ENCODE measurements at regions not wholly inside any gene's neighbourhood (a gene's known extent, or its start where the extent isn't known, plus 50 kb on each side); places are given as distances from the start of the nearest gene placed in this dataset.

- Histone ChIP-seq H3K4me2 (no peak overlapping the region), H3K4me1 (ENCODE audit: low read depth, poor library complexity, severe bottlenecking) (no peaks in the 10 kb centered on the region), H3K4me3 (IDR thresholded peaks at IDR 0.05; ENCODE audit: insufficient read depth, low read depth, low read length) (no peak overlapping the region), H3K36me3 (ENCODE audit: insufficient read depth) (no peaks in the 10 kb centered on the region), H3K27ac (no peak overlapping the region), H4K20me1 (ENCODE audit: insufficient read depth) (no peaks in the 10 kb centered on the region), H2AFZ (ENCODE audit: low read depth) (no peak overlapping the region), H3K27me3 (ENCODE audit: insufficient read depth, low read depth) (no peaks in the 10 kb centered on the region), H3K9ac (no peak overlapping the region), H3K79me2 (ENCODE audit: insufficient read depth, low read depth) (no peaks in the 10 kb centered on the region)
- no peak for TF ChIP-seq CTCF (conservative IDR thresholded peaks at IDR 0.05; ENCODE audit: low read depth, low read length)
Observed at GRCh38 chr2:109694190-109694589, 80.0 kb downstream of the SOWAHC start.

- Histone ChIP-seq H4K20me1 (ENCODE audit: insufficient read depth) (no peaks in the 10 kb centered on the region), H2AFZ (ENCODE audit: low read depth) (no peak overlapping the region), H3K79me2 (ENCODE audit: insufficient read depth, low read depth) (no peaks in the 10 kb centered on the region), H3K9ac (no peak overlapping the region), H3K27me3 (ENCODE audit: insufficient read depth, low read depth) (no peaks in the 10 kb centered on the region), H3K36me3 (ENCODE audit: insufficient read depth) (no peaks in the 10 kb centered on the region), H3K4me1 (ENCODE audit: low read depth, poor library complexity, severe bottlenecking) (no peaks in the 10 kb centered on the region), H3K27ac (no peak overlapping the region), H3K4me3 (IDR thresholded peaks at IDR 0.05; ENCODE audit: insufficient read depth, low read depth, low read length) (no peak overlapping the region), H3K4me2 (no peak overlapping the region)
- no peak for TF ChIP-seq CTCF (conservative IDR thresholded peaks at IDR 0.05; ENCODE audit: low read depth, low read length)
Observed at GRCh38 chr2:109695290-109695689, 81.1 kb downstream of the SOWAHC start.

- no peaks in the 10 kb centered on the region for H4K20me1 ChIP-seq (ENCODE audit: insufficient read depth)
- no peaks in the 10 kb centered on the region for H3K27me3 ChIP-seq (ENCODE audit: insufficient read depth, low read depth)
- H3K4me1 ChIP-seq (ENCODE audit: low read depth, poor library complexity, severe bottlenecking), result no peaks in the 10 kb centered on the region
- no peak overlapping the region for H3K4me3 ChIP-seq (IDR thresholded peaks at IDR 0.05; ENCODE audit: insufficient read depth, low read depth, low read length)
- no peak overlapping the region for H2AFZ ChIP-seq (ENCODE audit: low read depth)
- H3K79me2 ChIP-seq (ENCODE audit: insufficient read depth, low read depth), result no peaks in the 10 kb centered on the region
- no peak overlapping the region for H3K4me2 ChIP-seq
- H3K27ac ChIP-seq, result no peak overlapping the region
- TF ChIP-seq CTCF (conservative IDR thresholded peaks at IDR 0.05; ENCODE audit: low read depth, low read length), result no peak
- H3K36me3 ChIP-seq (ENCODE audit: insufficient read depth), result no peaks in the 10 kb centered on the region
- no peak overlapping the region for H3K9ac ChIP-seq
Observed at GRCh38 chr2:109699646-109700045, 85.5 kb downstream of the SOWAHC start.

- H3K4me1 ChIP-seq (ENCODE audit: low read depth, poor library complexity, severe bottlenecking), result no peaks in the 10 kb centered on the region
- no peaks in the 10 kb centered on the region for H3K27me3 ChIP-seq (ENCODE audit: insufficient read depth, low read depth)
- H3K79me2 ChIP-seq (ENCODE audit: insufficient read depth, low read depth), result no peaks in the 10 kb centered on the region
- H3K4me3 ChIP-seq (IDR thresholded peaks at IDR 0.05; ENCODE audit: insufficient read depth, low read depth, low read length), result no peak overlapping the region
- H3K27ac ChIP-seq, result no peak overlapping the region
- no peak overlapping the region for H3K4me2 ChIP-seq
- H3K36me3 ChIP-seq (ENCODE audit: insufficient read depth), result no peaks in the 10 kb centered on the region
- no peak overlapping the region for H2AFZ ChIP-seq (ENCODE audit: low read depth)
- no peaks in the 10 kb centered on the region for H4K20me1 ChIP-seq (ENCODE audit: insufficient read depth)
- no peak for TF ChIP-seq CTCF (conservative IDR thresholded peaks at IDR 0.05; ENCODE audit: low read depth, low read length)
- no peak overlapping the region for H3K9ac ChIP-seq
Observed at GRCh38 chr2:109700680-109701274, 86.6 kb downstream of the SOWAHC start.

Measured in KMS-11 (cell line).